KG1 (cell line): ENCODE measurements at regions not wholly inside any gene's neighbourhood (a gene's known extent, or its start where the extent isn't known, plus 50 kb on each side); places are given as distances from the start of the nearest gene placed in this dataset.

Experiments used
- DNase-seq: peaks from one replicate; lab custom pipeline; 2025; lab: John Stamatoyannopoulos, UW

DNA sequence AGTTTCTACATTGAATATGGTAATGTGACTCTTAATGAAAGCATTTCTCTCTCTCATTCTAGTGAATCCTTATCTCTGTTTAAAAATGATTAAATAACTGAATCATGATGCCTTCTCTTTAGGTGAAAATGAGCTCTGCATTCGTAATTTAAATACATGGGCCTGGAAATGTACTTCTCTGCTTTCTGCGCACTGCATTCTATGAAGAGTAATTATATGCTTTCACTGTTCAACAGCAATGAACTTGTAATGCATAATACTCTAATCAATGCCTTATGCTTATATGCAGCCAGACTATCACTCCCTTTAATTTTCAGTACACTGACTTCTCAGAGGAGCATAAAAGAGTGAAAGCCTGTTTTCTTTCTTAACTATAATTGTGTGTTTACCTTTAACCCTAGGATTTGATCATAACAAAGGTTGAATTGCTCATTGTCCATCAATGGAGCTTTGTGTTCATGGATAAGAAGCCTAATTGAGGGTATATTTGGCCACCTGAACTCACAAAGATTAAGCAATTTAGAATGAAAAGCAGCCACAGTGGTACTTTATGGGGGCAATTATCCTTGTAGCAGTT lies 330.8 kb upstream of the PDZRN3 start:
- no peak for DNase-seq

DNA sequence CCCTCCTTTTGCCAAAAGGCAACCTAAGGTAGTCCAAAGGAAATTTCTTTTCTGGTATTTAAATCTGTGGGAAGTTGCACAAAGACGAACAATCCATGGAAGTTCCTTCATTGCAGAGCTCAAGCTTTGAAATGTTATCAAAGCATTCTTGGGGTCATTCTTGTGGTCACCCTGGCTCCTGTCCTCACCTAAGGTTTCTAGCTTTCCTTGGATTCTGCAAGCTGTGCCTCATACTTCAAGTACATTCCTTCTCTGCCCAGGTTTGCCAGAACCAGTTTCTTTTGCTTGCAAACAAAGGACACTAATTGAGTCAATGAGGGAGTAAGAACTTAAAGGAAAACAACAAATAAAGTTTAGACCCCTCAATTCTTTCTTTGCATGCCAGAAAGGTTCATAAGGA lies 329.8 kb upstream of the PDZRN3 start:
- DNase-seq: no peak

- DNase-seq: no peak
Measured at GRCh38 chr3:73952781-73953180, 328.0 kb upstream of the PDZRN3 start.

DNA sequence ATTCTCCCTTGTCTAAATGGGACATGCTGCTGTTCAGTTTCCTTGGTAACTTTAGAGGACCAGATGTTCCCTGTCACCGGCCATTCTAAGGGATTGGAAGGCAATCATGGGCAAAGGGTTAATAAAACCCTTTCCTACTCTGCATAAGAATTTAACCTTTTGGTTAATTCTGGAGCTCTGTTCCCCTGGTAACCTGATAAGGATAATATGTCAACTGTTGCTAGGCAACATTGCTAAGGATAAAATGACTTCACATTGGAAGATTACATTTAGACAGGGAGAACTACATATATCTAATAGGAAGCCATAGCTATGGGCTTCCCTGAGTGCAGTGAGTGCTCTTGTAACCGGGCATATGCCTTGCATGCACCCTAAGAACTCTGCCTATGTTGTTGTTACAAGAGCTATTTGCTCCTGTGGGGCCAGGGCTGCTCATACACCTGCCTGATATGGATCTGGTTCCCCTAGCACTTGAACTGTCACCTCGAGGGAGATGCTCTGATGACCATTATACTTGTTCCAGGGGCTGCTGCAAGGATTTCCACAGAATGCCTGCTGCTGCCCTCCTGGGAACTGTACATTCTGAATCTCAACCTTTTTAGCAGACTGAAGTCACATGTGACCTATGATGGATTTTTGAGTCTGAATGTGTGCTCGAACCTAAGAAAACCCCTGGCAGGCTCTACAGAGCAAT lies 326.3 kb upstream of the PDZRN3 start:
- no peak for DNase-seq

GRCh38 chr3:73945541-73945940 lies 320.8 kb upstream of the PDZRN3 start:
- no peak for DNase-seq

DNA sequence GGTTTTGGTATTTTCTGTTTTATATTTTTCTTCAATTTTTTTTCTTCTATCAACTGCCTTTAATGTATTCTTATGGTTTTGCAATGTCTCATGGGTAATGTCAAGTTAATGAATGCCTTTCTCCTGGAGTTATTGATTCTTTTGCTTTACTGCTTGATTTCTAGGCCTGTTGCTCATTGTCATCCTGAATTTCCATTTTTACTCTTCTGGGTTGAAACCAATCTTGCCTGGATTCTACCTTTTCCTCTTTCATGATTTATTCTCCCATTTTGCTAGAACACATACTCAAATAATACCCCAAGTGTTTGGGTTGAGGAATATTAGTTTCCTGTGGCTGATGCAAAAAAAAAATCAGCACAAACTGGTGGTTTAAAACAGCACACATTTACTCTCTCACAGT lies 315.2 kb upstream of the PDZRN3 start:
- no peak for DNase-seq

- no peak for DNase-seq
Measured at GRCh38 chr3:73933585-73933984, 308.8 kb upstream of the PDZRN3 start.

DNA sequence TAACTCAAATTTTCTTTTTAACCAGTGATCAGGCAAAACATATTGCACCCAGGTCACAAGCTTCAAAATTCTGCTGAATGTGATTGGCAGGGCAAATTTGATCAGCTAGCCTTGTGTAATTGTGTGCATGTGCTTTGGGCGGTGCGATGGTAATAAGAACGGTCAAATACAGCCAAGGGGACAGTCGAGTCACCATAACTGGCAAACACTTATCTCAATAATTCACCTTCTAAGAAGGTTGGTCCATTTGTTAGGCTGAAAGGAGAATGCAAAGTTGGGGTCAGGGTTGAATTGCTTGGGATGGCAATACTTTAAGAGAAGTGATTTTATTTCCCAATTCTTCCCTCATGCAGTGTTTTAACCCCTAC lies 302.4 kb upstream of the PDZRN3 start:
- no peak for DNase-seq

DNA sequence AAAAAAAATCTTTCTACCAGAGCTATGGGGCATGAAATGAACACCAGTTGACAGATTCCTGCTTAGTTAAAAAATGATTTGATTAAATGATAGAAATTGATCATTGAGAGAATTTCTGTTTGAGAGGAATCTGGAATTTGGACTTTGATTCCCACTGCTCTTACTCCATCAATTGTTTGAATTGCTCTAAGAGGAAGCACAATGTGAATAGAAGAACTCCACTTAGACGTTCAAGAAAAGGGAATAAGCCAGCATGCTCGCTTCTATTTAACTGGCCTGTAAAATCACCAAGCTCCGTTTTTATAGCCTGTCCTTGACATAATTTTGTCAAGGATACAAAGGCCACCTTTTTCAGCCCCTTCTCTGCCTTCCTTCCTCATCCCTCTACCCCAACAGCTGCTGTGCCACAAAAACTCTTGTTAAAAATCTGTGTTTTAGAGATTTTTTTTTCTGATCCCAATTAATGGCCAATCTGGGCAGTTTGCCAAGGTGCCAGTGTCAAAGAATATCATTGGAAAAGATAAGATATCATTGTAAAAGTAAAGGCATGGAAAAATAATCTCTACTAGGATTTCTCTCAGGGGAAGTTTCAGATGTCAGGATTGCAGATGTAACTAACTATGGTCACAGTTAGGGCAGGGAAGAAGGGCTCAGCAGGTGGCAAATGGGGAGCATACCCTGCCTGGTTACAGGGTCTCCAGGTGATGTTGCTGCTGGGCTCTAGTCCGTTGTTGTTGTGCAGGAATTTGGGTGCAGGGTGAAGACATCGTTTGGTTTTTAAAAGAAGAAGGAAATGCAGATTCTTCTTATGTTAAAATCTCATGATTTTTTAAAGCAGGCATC lies 301.8 kb upstream of the PDZRN3 start:
- DNase-seq: no peak

GRCh38 chr3:73925011-73925410 lies 300.3 kb upstream of the PDZRN3 start:
- DNase-seq: no peak

- no peak for DNase-seq
Measured at GRCh38 chr3:73924048-73924447, 299.3 kb upstream of the PDZRN3 start.

- no peak for DNase-seq
Measured at GRCh38 chr3:73917643-73918042, 292.9 kb upstream of the PDZRN3 start.

DNA sequence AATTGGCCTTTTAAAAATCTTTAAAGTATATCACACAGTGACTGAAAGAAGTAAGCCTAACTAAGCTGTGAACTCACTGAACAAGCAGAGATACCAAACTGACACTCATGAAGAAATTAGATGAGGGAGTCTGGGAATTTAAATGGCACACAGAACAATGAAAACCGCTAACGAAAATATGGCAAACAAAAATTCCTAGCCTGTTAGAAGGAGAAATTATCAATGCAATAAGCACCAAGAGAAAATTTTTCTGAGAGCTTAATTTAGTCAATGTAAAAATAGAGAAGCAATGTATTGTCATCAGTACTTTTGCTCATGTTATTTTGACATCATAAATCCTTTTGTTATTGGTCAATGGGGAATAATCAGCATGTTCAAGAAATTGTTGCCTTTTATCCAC lies 291.1 kb upstream of the PDZRN3 start:
- no peak for DNase-seq

GRCh38 chr3:73908218-73908617 lies 283.5 kb upstream of the PDZRN3 start:
- no peak for DNase-seq

- no peak for DNase-seq
Measured at GRCh38 chr3:73901686-73902085, 276.9 kb upstream of the PDZRN3 start.

GRCh38 chr3:73894474-73895213 lies 269.9 kb upstream of the PDZRN3 start:
- DNase-seq: no peak

- DNase-seq: no peak
Measured at GRCh38 chr3:73893089-73893488, 268.3 kb upstream of the PDZRN3 start.

GRCh38 chr3:73885862-73886261 lies 261.1 kb upstream of the PDZRN3 start:
- no peak for DNase-seq

- DNase-seq: no peak
Measured at GRCh38 chr3:73884361-73884760, 259.6 kb upstream of the PDZRN3 start.

- no peak for DNase-seq
Measured at GRCh38 chr3:73883497-73883896, 258.8 kb upstream of the PDZRN3 start.

GRCh38 chr3:73874606-73875369 lies 250.0 kb upstream of the PDZRN3 start:
- no peak for DNase-seq

DNA sequence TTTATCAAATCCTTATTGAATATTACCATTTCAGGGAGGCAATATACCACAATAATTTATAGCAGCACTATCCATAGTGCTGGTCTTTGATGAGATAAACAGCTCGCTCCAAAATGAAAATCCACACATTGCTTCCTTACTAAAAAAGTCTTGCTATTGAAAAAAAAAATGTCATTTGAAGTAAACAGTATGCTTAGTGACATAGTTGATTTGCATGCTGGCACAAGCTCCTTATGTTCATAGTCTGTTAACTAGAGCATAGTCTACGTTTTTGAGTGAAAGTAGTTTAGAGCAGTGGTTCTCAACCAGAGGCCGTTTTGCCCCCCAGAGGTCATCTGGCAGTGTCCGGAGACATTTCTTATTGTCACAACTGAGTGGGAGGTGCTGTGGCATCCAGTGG lies 249.4 kb upstream of the PDZRN3 start:
- DNase-seq: no peak
